IMR-90 (cell line): ENCODE measurements at regions not wholly inside any gene's neighbourhood (a gene's known extent, or its start where the extent isn't known, plus 50 kb on each side); places are given as distances from the start of the nearest gene placed in this dataset.

Source experiments
- ATAC-seq: fragments of 200-7000 bp; cut with Tn5 transposase; 2 replicates; pipeline ENCODE4 v1.9.1; 2020; ENCODE audit warnings: low read depth, mild to moderate bottlenecking, moderate library complexity
- BruUV-seq: library from RNA; stranded (reverse); fragments of 400-500 nt; replicated peaks from 2 replicates; lab custom pipeline; 2021; lab: Mats Ljungman, UMichigan
- CTCF ChIA-PET: fragments of 300-600 bp; formaldehyde crosslinking; extraction: SDS; loops from one replicate; lab custom pipeline; 2021; ENCODE audit warnings: antibody characterized with exemption; lab: Yijun Ruan, JAX
- POLR2A ChIA-PET: fragments of 300-600 bp; sonication (Branson Sonifier 250); formaldehyde crosslinking; loops from one replicate; lab custom pipeline; 2022; ENCODE audit warnings: antibody characterized with exemption; ENCODE audit not compliant: unreplicated experiment; lab: Charles Lee
- DNase-seq: peaks from one replicate; pipeline ENCODE4 v3.0.0; 2013
- H2AFZ ChIP-seq: replicated peaks from 2 replicates; pipeline ENCODE3; 2013; ENCODE audit warnings: low read length, mild to moderate bottlenecking; ENCODE audit not compliant: poor library complexity
- H2AK5ac ChIP-seq: 2 replicates; pipeline ENCODE4 v1.6.1; 2013; ENCODE audit warnings: low read depth, low read length, inconsistent platforms
- H2AK9ac ChIP-seq: replicated peaks from 2 replicates; pipeline ENCODE3; 2013; ENCODE audit warnings: mild to moderate bottlenecking, low read depth, low read length, moderate library complexity; ENCODE audit not compliant: poor library complexity
- H2BK120ac ChIP-seq: 2 replicates; pipeline ENCODE4 v1.6.1; 2013; ENCODE audit warnings: low read depth, low read length, inconsistent platforms
- H2BK15ac ChIP-seq: 3 replicates; pipeline ENCODE4 v1.6.1; 2013; ENCODE audit warnings: low read depth, low read length, inconsistent platforms
- H2BK20ac ChIP-seq: 2 replicates; pipeline ENCODE4 v1.6.1; 2013; ENCODE audit warnings: low read depth, mild to moderate bottlenecking, inconsistent platforms, low read length, moderate library complexity
- H2BK5ac ChIP-seq: 2 replicates; pipeline ENCODE4 v1.6.1; 2013; ENCODE audit warnings: mild to moderate bottlenecking, low read depth, low read length, inconsistent platforms; ENCODE audit not compliant: poor library complexity, severe bottlenecking
- H3K14ac ChIP-seq: replicated peaks from 2 replicates; pipeline ENCODE4 v1.6.1; 2013; ENCODE audit warnings: low read depth, low read length, inconsistent platforms
- H3K18ac ChIP-seq: 2 replicates; pipeline ENCODE4 v1.6.1; 2013; ENCODE audit warnings: low read depth, low read length, control low read depth
- H3K23ac ChIP-seq: 2 replicates; pipeline ENCODE4 v1.6.1; 2013; ENCODE audit warnings: low read depth, low read length, inconsistent platforms
- H3K27ac ChIP-seq: 2 replicates; pipeline ENCODE4 v1.5.1; 2013; ENCODE audit warnings: mild to moderate bottlenecking, control low read depth, low read length; ENCODE audit not compliant: insufficient read depth
- H3K27me3 ChIP-seq: 2 replicates; pipeline ENCODE4 v1.6.1; 2013; ENCODE audit warnings: low read length; ENCODE audit not compliant: control insufficient read depth, insufficient read depth
- H3K36me3 ChIP-seq: 2 replicates; pipeline ENCODE4 v1.6.1; 2013; ENCODE audit warnings: low read length, mixed read lengths; ENCODE audit not compliant: control insufficient read depth, insufficient read depth
- H3K4ac ChIP-seq: 2 replicates; pipeline ENCODE4 v1.6.1; 2013; ENCODE audit warnings: low read depth, low read length, inconsistent platforms
- H3K4me1 ChIP-seq: 2 replicates; pipeline ENCODE4 v1.6.1; 2013; ENCODE audit warnings: low read length, mixed read lengths; ENCODE audit not compliant: control insufficient read depth, insufficient read depth
- H3K4me2 ChIP-seq: 2 replicates; pipeline ENCODE4 v1.6.1; 2013; ENCODE audit warnings: low read depth, mild to moderate bottlenecking, control low read depth, low read length, moderate library complexity
- H3K4me3 ChIP-seq: 2 replicates; pipeline ENCODE4 v1.5.1; 2013; ENCODE audit warnings: low read depth, mild to moderate bottlenecking, control low read depth, low read length, moderate library complexity; ENCODE audit not compliant: insufficient read depth
- H3K56ac ChIP-seq: 2 replicates; pipeline ENCODE4 v1.6.1; 2013; ENCODE audit warnings: low read length, inconsistent platforms; ENCODE audit not compliant: insufficient read depth; ENCODE audit errors: extremely low read depth
- H3K79me1 ChIP-seq, 2 experiments: 2 replicates each; pipeline ENCODE4 v1.6.1; 2013; ENCODE audit warnings: low read length in 2 of 2, inconsistent platforms in 1 of 2, low read depth in 1 of 2
- H3K9ac ChIP-seq: 2 replicates; pipeline ENCODE4 v1.6.1; 2013; ENCODE audit warnings: low read depth, low read length, control low read depth
- H3K9me1 ChIP-seq: 2 replicates; pipeline ENCODE4 v1.6.1; 2013; ENCODE audit warnings: low read length, inconsistent platforms; ENCODE audit not compliant: insufficient read depth
- H3K9me3 ChIP-seq: 2 replicates; pipeline ENCODE4 v1.6.1; 2013; ENCODE audit warnings: low read length; ENCODE audit not compliant: control insufficient read depth, insufficient read depth
- H4K20me1 ChIP-seq: 2 replicates; pipeline ENCODE4 v1.6.1; 2013; ENCODE audit warnings: low read length, inconsistent platforms; ENCODE audit not compliant: insufficient read depth
- H4K5ac ChIP-seq: 2 replicates; pipeline ENCODE4 v1.6.1; 2013; ENCODE audit warnings: mild to moderate bottlenecking, low read depth, low read length, control low read depth
- H4K8ac ChIP-seq, 2 experiments: 2 replicates each; pipeline ENCODE4 v1.6.1; 2013; ENCODE audit warnings: low read depth in 2 of 2, low read length in 2 of 2, control low read depth in 1 of 2, inconsistent platforms in 1 of 2
- H4K91ac ChIP-seq: 2 replicates; pipeline ENCODE4 v1.6.1; 2013; ENCODE audit warnings: low read depth, low read length, inconsistent platforms; ENCODE audit not compliant: insufficient read depth
- BHLHE40 ChIP-seq: fragments of 150-350 bp; IDR thresholded peaks from 2 replicates; pipeline ENCODE4 v1.6.1; 2016; ENCODE audit warnings: mild to moderate bottlenecking, low read depth, low read length
- CEBPB ChIP-seq: IDR thresholded peaks from 2 replicates; pipeline ENCODE4 v1.6.1; 2012; ENCODE audit warnings: low read depth, low read length, improper control_type of control experiment
- CHD1 ChIP-seq: IDR thresholded peaks from 2 replicates; pipeline ENCODE4 v1.6.1; 2012; ENCODE audit warnings: low read depth, low read length, improper control_type of control experiment
- MAFK ChIP-seq: IDR thresholded peaks from 2 replicates; pipeline ENCODE4 v1.6.1; 2012; ENCODE audit warnings: low read depth, low read length, improper control_type of control experiment
- MAZ ChIP-seq: IDR thresholded peaks from 2 replicates; pipeline ENCODE4 v1.6.1; 2012; ENCODE audit warnings: low read depth, mild to moderate bottlenecking, low read length, improper control_type of control experiment, moderate library complexity, borderline replicate concordance
- RAD21 ChIP-seq: IDR thresholded peaks from 2 replicates; pipeline ENCODE4 v1.6.1; 2012; ENCODE audit warnings: low read length, improper control_type of control experiment
- SMC3 ChIP-seq: fragments of 150-350 bp; IDR thresholded peaks from 2 replicates; pipeline ENCODE4 v1.6.1; 2016; ENCODE audit warnings: low read depth, mild to moderate bottlenecking, antibody characterized with exemption, low read length, moderate library complexity
- USF2 ChIP-seq: fragments of 150-350 bp; IDR thresholded peaks from 2 replicates; pipeline ENCODE4 v1.6.1; 2017; ENCODE audit warnings: mild to moderate bottlenecking, antibody characterized with exemption, low read length, low read depth
- WGBS, 2 experiments: methylation state at CpG; one replicate each; pipeline versions ENCODE4 v1.1.5 to v1.1.7; 2013; ENCODE audit warnings: missing lambda C conversion rate in 2 of 2; ENCODE audit not compliant: insufficient read length in 1 of 2; ENCODE audit errors: extremely low coverage in 2 of 2; 5-methylcytosine and 5-hydroxymethylcytosine counted together
- dilution Hi-C: fragments of 300-500 bp; cut with HindIII; formaldehyde crosslinking; loops from one replicate; pipeline ENCODE4 v1.14.3; 2018; ENCODE audit warnings: low sequenced_read_pairs; ENCODE audit not compliant: unreplicated experiment
- in situ Hi-C: fragments of 300-500 bp; cut with MboI; formaldehyde crosslinking; loops from 3 replicates; pipeline ENCODE4 v1.14.3; 2019; ENCODE audit warnings: low sequenced_read_pairs, inconsistent platforms, mixed read lengths
- intact Hi-C: fragments of 100-400 bp; cut with micrococcal nuclease; formaldehyde crosslinking; loops from 2 replicates; pipeline ENCODE4 v1.10.0; 2022

GRCh38 chr15:38857814-38858213 is 293.2 kb upstream of the RASGRP1 start:
- intact Hi-C loops, result no loop called here
- no peaks in the 10 kb centered on the region for H3K36me3 ChIP-seq
- peaks cover 4% of the 10 kb centered on the region; the same call in 1 of the 2 replicates for H3K4me1 ChIP-seq
- no peak overlapping the region for H2BK15ac ChIP-seq
- no peak overlapping the region for H2BK5ac ChIP-seq
- dilution Hi-C loops, result no loop called here
- no peak overlapping the region for H3K4ac ChIP-seq
- no peak overlapping the region for H3K4me2 ChIP-seq
- H3K56ac ChIP-seq, result no peak overlapping the region
- in situ Hi-C loops, result no loop called here
- no peak overlapping the region for H4K8ac ChIP-seq
- no peak overlapping the region for H2AK9ac ChIP-seq
- no peak overlapping the region for H3K18ac ChIP-seq
- H2AK5ac ChIP-seq, result no peak overlapping the region
- H3K23ac ChIP-seq, result no peak overlapping the region
- H3K27me3 ChIP-seq, result no peaks in the 10 kb centered on the region
- H4K20me1 ChIP-seq, result no peaks in the 10 kb centered on the region
- H3K4me3 ChIP-seq, result no peak overlapping the region
- POLR2A ChIA-PET, result no interaction called here
- no peak overlapping the region for H3K9ac ChIP-seq
- TF ChIP-seq MAZ (no peak), SMC3 (no peak), MAFK (no peak), RAD21 (no peak), BHLHE40 (no peak), CEBPB (no peak), CHD1 (no peak), USF2 (no peak)
- H2AFZ ChIP-seq, result no peak overlapping the region
- peak overlapping the region; percentile 1; the same call in 1 of the 2 replicates for H4K91ac ChIP-seq
- H3K14ac ChIP-seq, result no peak overlapping the region
- no peak overlapping the region for H2BK120ac ChIP-seq
- peak overlapping the region; percentile 54; the same call in 1 of the 2 replicates for H2BK20ac ChIP-seq
- ATAC-seq (no peak), DNase-seq (no peak)
- no peaks in the 10 kb centered on the region for H3K9me3 ChIP-seq
- no peak overlapping the region for H3K27ac ChIP-seq
- CTCF ChIA-PET, result interaction anchor here (0.9 to 1.0 kb wide), 2 partner anchors 49 to 133 kb away, joined by 3 to 4 read pairs; no protein-coding TSS in a partner anchor
- no peaks in the 10 kb centered on the region for H3K79me1 ChIP-seq
- no TSS peak for BruUV-seq
- no CpG with 5 or more reads among the region's 1 CpG for WGBS, 2 experiments
- no peak overlapping the region for H4K5ac ChIP-seq
- H3K9me1 ChIP-seq, result no peaks in the 10 kb centered on the region
